ENCODE measurements at regions not wholly inside any gene's neighbourhood (a gene's known extent, or its start where the extent isn't known, plus 50 kb on each side); places are given as distances from the start of the nearest gene placed in this dataset.

- Histone ChIP-seq H3K27ac (ENCODE audit: low read depth in 1 of 2, low read length in 1 of 2) (no peak overlapping the region), H3K9ac (ENCODE audit: insufficient read depth in 1 of 2, low read length in 2 of 2) (no peak overlapping the region), H3K36me3 (ENCODE audit: control insufficient read depth in 4 of 4, insufficient read depth in 4 of 4, low read length in 4 of 4) (no peaks in the 10 kb centered on the region), H3K4me3 (no peak overlapping the region), H3K27me3 (ENCODE audit: control insufficient read depth in 3 of 3, insufficient read depth in 3 of 3, low read length in 2 of 3) (no peaks in the 10 kb centered on the region), H3K9me3 (ENCODE audit: control insufficient read depth in 4 of 4, insufficient read depth in 3 of 4, low read length in 3 of 4) (no peaks in the 10 kb centered on the region), H3K4me1 (ENCODE audit: control insufficient read depth in 5 of 5, insufficient read depth in 5 of 5, low read length in 5 of 5) (no peaks in the 10 kb centered on the region)
- no peak for ATAC-seq (ENCODE audit: insufficient read depth, low FRiP score)
- DNase-seq, result no peak
- no peak for TF ChIP-seq CTCF (IDR thresholded peaks at IDR 0.05; ENCODE audit: control extremely low read depth, extremely low read depth)
- 83 to 93% methylated on average over 8 of the region's 8 CpGs for WGBS, 2 donors
These were observed 525.5 kb downstream of the IRS1 start for GRCh38 chr2:226274143-226274542.

GRCh38 chr2:226273440-226273839 is 526.2 kb downstream of the IRS1 start:
- Histone ChIP-seq H3K27ac (ENCODE audit: low read depth in 1 of 2, low read length in 1 of 2) (no peak overlapping the region), H3K4me1 (ENCODE audit: control insufficient read depth in 5 of 5, insufficient read depth in 5 of 5, low read length in 5 of 5) (peaks cover 0 to 5% (median 0%) of the 10 kb centered on the region in 5 donors), H3K9me3 (ENCODE audit: control insufficient read depth in 4 of 4, insufficient read depth in 3 of 4, low read length in 3 of 4) (no peaks in the 10 kb centered on the region), H3K4me3 (no peak overlapping the region), H3K27me3 (ENCODE audit: control insufficient read depth in 3 of 3, insufficient read depth in 3 of 3, low read length in 2 of 3) (no peaks in the 10 kb centered on the region), H3K36me3 (ENCODE audit: control insufficient read depth in 4 of 4, insufficient read depth in 4 of 4, low read length in 4 of 4) (no peaks in the 10 kb centered on the region), H3K9ac (ENCODE audit: insufficient read depth in 1 of 2, low read length in 2 of 2) (no peak overlapping the region)
- TF ChIP-seq CTCF (IDR thresholded peaks at IDR 0.05; ENCODE audit: control extremely low read depth, extremely low read depth), result no peak
- DNase-seq (no peak), ATAC-seq (ENCODE audit: insufficient read depth, low FRiP score) (no peak)

- Histone ChIP-seq H3K9me3 (ENCODE audit: control insufficient read depth in 4 of 4, insufficient read depth in 3 of 4, low read length in 3 of 4) (no peaks in the 10 kb centered on the region), H3K27ac (ENCODE audit: low read depth in 1 of 2, low read length in 1 of 2) (no peak overlapping the region), H3K27me3 (ENCODE audit: control insufficient read depth in 3 of 3, insufficient read depth in 3 of 3, low read length in 2 of 3) (no peaks in the 10 kb centered on the region), H3K4me1 (ENCODE audit: control insufficient read depth in 5 of 5, insufficient read depth in 5 of 5, low read length in 5 of 5) (peaks cover 0 to 6% (median 0%) of the 10 kb centered on the region in 5 donors), H3K36me3 (ENCODE audit: control insufficient read depth in 4 of 4, insufficient read depth in 4 of 4, low read length in 4 of 4) (no peaks in the 10 kb centered on the region), H3K9ac (ENCODE audit: insufficient read depth in 1 of 2, low read length in 2 of 2) (no peak overlapping the region), H3K4me3 (no peak overlapping the region)
- 51 to 57% methylated on average over 1 of the region's 1 CpG for WGBS, 2 donors
- ATAC-seq (ENCODE audit: insufficient read depth, low FRiP score), result no peak
- DNase-seq, result no peak
- no peak for TF ChIP-seq CTCF (IDR thresholded peaks at IDR 0.05; ENCODE audit: control extremely low read depth, extremely low read depth)
These were observed 527.2 kb downstream of the IRS1 start for GRCh38 chr2:226272435-226272834.

GRCh38 chr2:226270285-226271058 is 529.1 kb downstream of the IRS1 start:
- Histone ChIP-seq H3K9me3 (ENCODE audit: control insufficient read depth in 4 of 4, insufficient read depth in 3 of 4, low read length in 3 of 4) (no peaks in the 10 kb centered on the region), H3K27me3 (ENCODE audit: control insufficient read depth in 3 of 3, insufficient read depth in 3 of 3, low read length in 2 of 3) (no peaks in the 10 kb centered on the region), H3K27ac (ENCODE audit: low read depth in 1 of 2, low read length in 1 of 2) (no peak overlapping the region), H3K4me3 (no peak overlapping the region), H3K9ac (ENCODE audit: insufficient read depth in 1 of 2, low read length in 2 of 2) (no peak overlapping the region), H3K36me3 (ENCODE audit: control insufficient read depth in 4 of 4, insufficient read depth in 4 of 4, low read length in 4 of 4) (no peaks in the 10 kb centered on the region), H3K4me1 (ENCODE audit: control insufficient read depth in 5 of 5, insufficient read depth in 5 of 5, low read length in 5 of 5) (peaks cover 0 to 6% (median 0%) of the 10 kb centered on the region in 5 donors)
- no peak for TF ChIP-seq CTCF (IDR thresholded peaks at IDR 0.05; ENCODE audit: control extremely low read depth, extremely low read depth)
- WGBS, 2 donors, result 62 to 71% methylated on average over 6 of the region's 6 CpGs
- ATAC-seq (ENCODE audit: insufficient read depth, low FRiP score) (no peak), DNase-seq (no peak)

Data from lung (tissue), 11 donors.